Osteoblast (primary cell): ENCODE measurements at regions not wholly inside any gene's neighbourhood (a gene's known extent, or its start where the extent isn't known, plus 50 kb on each side); places are given as distances from the start of the nearest gene placed in this dataset.
A peak's percentile ranks its signal among the peaks of the same experiment; 100 is the strongest.
"Not testable (repeated sequence)": the region's sequence is repeated elsewhere in the genome, so short reads cannot be mapped to it uniquely, and the experiment has no call there.

ENCODE experiments used
- DNase-seq: peaks from one replicate; pipeline ENCODE4 v3.0.0; 2011; ENCODE audit warnings: low spot score, mixed read lengths; ENCODE audit not compliant: insufficient read length; ENCODE audit errors: missing footprints
- H2AFZ ChIP-seq: 2 replicates; pipeline ENCODE4 v1.6.0; 2011; ENCODE audit warnings: mild to moderate bottlenecking, low read length
- H3K27ac ChIP-seq: 2 replicates; pipeline ENCODE4 v1.5.1; 2011; ENCODE audit warnings: mild to moderate bottlenecking, low read depth, low read length, moderate library complexity
- H3K27me3 ChIP-seq: 2 replicates; pipeline ENCODE4 v1.6.0; 2012; ENCODE audit warnings: mild to moderate bottlenecking, control low read depth, inconsistent platforms, low read length, moderate library complexity; ENCODE audit not compliant: insufficient read depth
- H3K36me3 ChIP-seq: 2 replicates; pipeline ENCODE4 v1.5.1; 2011; ENCODE audit warnings: mild to moderate bottlenecking, low read length, control low read depth, moderate library complexity; ENCODE audit not compliant: insufficient read depth
- H3K4me1 ChIP-seq: 2 replicates; pipeline ENCODE4 v1.5.1; 2011; ENCODE audit warnings: mild to moderate bottlenecking, low read length, control low read depth, moderate library complexity; ENCODE audit not compliant: insufficient read depth
- H3K4me2 ChIP-seq: 2 replicates; pipeline ENCODE4 v1.6.0; 2011; ENCODE audit warnings: mild to moderate bottlenecking, low read length; ENCODE audit not compliant: insufficient read depth
- H3K4me3 ChIP-seq: fragments of 200-600 bp; sonication (generic); 3 replicates; pipeline ENCODE4 v1.5.1; 2012; ENCODE audit warnings: mild to moderate bottlenecking, low read length, inconsistent platforms; ENCODE audit not compliant: insufficient read depth
- H3K79me2 ChIP-seq: 2 replicates; pipeline ENCODE4 v1.6.0; 2012; ENCODE audit warnings: mild to moderate bottlenecking, low read length, control low read depth, inconsistent platforms; ENCODE audit not compliant: insufficient read depth
- H3K9me3 ChIP-seq: 2 replicates; pipeline ENCODE4 v1.5.1; 2011; ENCODE audit warnings: low read depth, low read length, control low read depth
- H4K20me1 ChIP-seq: 2 replicates; pipeline ENCODE4 v1.6.0; 2012; ENCODE audit warnings: mild to moderate bottlenecking, low read length, control low read depth; ENCODE audit not compliant: insufficient read depth
- TF ChIP-seq, protein P1 (sequence below): IDR thresholded peaks from 2 replicates; pipeline ENCODE4 v1.5.1; 2011; ENCODE audit warnings: mild to moderate bottlenecking, low read depth, low read length, moderate library complexity; ENCODE audit errors: extremely low read depth

DNA sequence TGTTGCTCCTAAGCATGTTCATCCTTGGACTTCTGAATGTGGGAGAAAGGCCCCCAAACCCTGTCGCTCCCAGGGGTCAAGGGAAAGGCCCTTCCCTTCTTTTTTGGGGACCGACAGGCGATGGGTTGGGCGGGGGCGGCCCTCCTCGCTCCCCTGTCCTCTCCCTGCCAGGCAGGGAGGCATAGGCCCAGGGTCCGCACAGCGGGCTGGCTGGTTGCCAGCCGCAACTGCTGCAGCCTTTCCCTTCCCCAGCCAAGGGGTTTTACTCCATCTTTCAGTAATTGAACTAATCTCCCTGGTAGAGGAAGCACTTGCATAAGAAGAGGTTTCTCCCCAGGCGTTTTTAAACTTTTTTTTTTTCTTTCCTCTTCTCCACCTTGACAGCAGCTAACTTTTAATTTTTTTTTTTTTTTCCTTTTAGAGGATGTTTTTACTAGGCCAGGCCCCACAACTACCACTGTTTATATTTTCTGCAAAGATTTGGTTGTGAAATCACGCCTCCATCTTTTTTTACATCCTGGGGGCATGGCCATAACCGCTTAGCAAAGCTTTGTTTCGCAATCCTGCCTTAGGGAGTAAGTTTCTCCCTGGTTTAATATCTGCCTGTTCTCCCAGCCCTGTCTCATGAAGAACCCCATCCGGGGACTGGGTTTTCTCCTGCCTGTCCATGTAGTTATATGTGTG lies 216.9 kb upstream of the ZNF608 start:
- Histone ChIP-seq H3K27me3 (no peaks in the 10 kb centered on the region), H3K4me3 (no peak overlapping the region), H4K20me1 (no peaks in the 10 kb centered on the region), H3K4me1 (peaks cover 7% of the 10 kb centered on the region), H3K4me2 (no peak overlapping the region), H2AFZ (peak overlapping the region; percentile 54), H3K36me3 (no peaks in the 10 kb centered on the region), H3K9me3 (no peaks in the 10 kb centered on the region), H3K79me2 (no peaks in the 10 kb centered on the region), H3K27ac (no peak overlapping the region)
- TF ChIP-seq, protein P1, sequence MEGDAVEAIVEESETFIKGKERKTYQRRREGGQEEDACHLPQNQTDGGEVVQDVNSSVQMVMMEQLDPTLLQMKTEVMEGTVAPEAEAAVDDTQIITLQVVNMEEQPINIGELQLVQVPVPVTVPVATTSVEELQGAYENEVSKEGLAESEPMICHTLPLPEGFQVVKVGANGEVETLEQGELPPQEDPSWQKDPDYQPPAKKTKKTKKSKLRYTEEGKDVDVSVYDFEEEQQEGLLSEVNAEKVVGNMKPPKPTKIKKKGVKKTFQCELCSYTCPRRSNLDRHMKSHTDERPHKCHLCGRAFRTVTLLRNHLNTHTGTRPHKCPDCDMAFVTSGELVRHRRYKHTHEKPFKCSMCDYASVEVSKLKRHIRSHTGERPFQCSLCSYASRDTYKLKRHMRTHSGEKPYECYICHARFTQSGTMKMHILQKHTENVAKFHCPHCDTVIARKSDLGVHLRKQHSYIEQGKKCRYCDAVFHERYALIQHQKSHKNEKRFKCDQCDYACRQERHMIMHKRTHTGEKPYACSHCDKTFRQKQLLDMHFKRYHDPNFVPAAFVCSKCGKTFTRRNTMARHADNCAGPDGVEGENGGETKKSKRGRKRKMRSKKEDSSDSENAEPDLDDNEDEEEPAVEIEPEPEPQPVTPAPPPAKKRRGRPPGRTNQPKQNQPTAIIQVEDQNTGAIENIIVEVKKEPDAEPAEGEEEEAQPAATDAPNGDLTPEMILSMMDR: no peak
- no peak for DNase-seq

DNA sequence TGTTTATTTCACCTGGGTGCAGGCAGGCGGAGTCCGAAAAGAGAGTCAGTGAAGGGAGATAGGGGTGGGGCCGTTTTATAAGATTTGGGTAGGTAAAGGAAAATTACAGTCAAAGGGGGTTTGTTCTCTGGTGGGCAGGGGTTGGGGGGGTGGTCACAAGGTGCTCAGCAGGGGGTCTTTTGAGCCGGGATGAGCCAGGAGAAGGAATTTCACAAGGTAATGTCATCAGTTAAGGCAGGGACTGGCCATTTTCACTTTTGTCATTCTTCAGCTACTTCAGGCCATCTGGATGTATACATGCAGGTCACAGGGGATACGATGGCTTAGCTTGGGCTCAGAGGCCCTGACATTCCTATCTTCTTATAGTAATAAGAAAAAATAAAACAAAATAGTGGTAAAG lies 220.3 kb upstream of the ZNF608 start:
- not testable (repeated sequence) for H3K36me3 ChIP-seq, H3K27ac ChIP-seq, H3K4me2 ChIP-seq, H3K79me2 ChIP-seq, H3K9me3 ChIP-seq, H3K4me1 ChIP-seq, H3K4me3 ChIP-seq, H2AFZ ChIP-seq, H4K20me1 ChIP-seq, DNase-seq, H3K27me3 ChIP-seq

DNA sequence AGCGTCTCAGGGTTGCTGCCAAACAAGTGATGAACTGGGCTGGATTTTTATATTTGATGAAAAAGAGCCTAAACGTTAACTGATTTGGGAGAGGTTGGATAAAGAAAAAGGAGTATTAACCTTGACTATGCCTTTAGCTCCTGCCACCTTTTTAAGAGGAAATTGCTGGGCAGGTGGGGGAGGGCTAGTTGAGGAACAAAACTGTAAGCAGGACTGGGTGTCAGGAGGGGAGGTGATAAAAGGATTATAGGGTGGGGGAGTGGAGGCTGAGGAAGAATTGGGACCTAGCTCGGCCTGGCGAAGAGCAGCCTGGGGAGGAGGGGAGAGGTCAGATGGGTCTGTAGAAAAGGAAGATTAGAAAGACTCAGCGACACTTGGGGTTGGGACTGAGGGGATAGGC lies 223.9 kb upstream of the ZNF608 start:
- H3K9me3 ChIP-seq, H3K79me2 ChIP-seq, H3K4me1 ChIP-seq, H4K20me1 ChIP-seq, H3K27ac ChIP-seq, H3K36me3 ChIP-seq, DNase-seq, H3K27me3 ChIP-seq, H3K4me3 ChIP-seq, H3K4me2 ChIP-seq, H2AFZ ChIP-seq: not testable (repeated sequence)

DNA sequence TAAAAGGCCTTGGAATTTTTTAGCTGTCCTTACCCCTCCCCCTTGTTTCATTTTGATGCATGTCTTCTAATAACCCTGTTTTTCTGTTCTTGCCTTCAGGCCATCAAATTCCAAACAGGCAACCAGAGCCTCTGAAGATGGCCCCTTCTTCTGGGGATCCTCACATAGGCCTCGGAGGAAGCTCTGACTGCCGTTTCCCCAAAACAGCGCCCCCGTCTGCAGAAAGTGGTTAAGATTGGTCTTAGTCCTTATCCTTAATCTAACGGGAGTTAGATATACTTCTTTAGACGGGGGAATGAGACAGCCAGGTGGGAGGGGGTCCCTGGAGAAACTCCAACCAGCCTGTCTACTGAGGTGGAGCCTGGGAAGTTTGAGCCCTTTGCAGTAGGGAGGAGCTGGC lies 226.3 kb upstream of the ZNF608 start:
- TF ChIP-seq, protein P1: no peak
- Histone ChIP-seq H3K9me3 (no peaks in the 10 kb centered on the region), H3K4me3 (no peak overlapping the region), H3K79me2 (no peaks in the 10 kb centered on the region), H3K4me1 (no peaks in the 10 kb centered on the region), H3K4me2 (no peak overlapping the region), H3K27me3 (no peaks in the 10 kb centered on the region), H3K36me3 (no peaks in the 10 kb centered on the region), H4K20me1 (no peaks in the 10 kb centered on the region), H2AFZ (no peak overlapping the region), H3K27ac (no peak overlapping the region)
- DNase-seq: no peak

DNA sequence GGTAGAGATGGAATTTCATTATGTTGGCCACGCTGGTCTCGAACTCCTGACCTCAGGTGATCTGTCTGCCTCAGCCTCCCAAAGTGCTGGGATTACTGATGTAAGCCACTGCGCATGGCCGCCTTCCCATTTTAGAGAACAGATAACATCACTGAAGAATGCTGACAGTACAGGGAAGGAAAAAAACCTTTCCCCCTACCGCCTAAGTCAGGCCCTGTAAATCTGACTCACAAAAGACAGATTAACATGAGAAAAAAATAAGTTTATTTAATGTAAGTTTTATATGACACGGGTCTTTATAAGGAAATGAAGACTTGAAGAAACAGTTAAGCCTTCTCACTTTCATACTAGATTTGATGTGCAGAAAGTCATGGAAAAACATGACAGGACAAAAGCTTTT lies 227.2 kb upstream of the ZNF608 start:
- Histone ChIP-seq H3K79me2 (no peaks in the 10 kb centered on the region), H3K27me3 (no peaks in the 10 kb centered on the region), H3K9me3 (no peaks in the 10 kb centered on the region), H3K4me2 (no peak overlapping the region), H3K27ac (no peak overlapping the region), H2AFZ (no peak overlapping the region), H3K36me3 (no peaks in the 10 kb centered on the region), H4K20me1 (no peaks in the 10 kb centered on the region), H3K4me1 (no peaks in the 10 kb centered on the region), H3K4me3 (no peak overlapping the region)
- no peak for DNase-seq
- TF ChIP-seq, protein P1: no peak
